ENCODE measurements at regions not wholly inside any gene's neighbourhood (a gene's known extent, or its start where the extent isn't known, plus 50 kb on each side); places are given as distances from the start of the nearest gene placed in this dataset.

- H3K9me3 ChIP-seq (ENCODE audit: control insufficient read depth in 4 of 4, low read length in 3 of 4), result no peaks in the 10 kb centered on the region
- no peak for DNase-seq (ENCODE audit: low spot score)
- TF ChIP-seq REST (IDR thresholded peaks at IDR 0.05) (no peak), GABPA (IDR thresholded peaks at IDR 0.05 in 1 of 2, conservative IDR thresholded peaks at IDR 0.05 in 1 of 2) (no peak), YY1 (IDR thresholded peaks at IDR 0.05) (peak; percentile 29), CTCF (IDR thresholded peaks at IDR 0.05; ENCODE audit: low read depth, low read length, missing input control) (no peak), FOXA1 (IDR thresholded peaks at IDR 0.05) (no peak)
- H3K27me3 ChIP-seq (ENCODE audit: control insufficient read depth in 4 of 4, insufficient read depth in 4 of 4, low read length in 3 of 4), result no peaks in the 10 kb centered on the region
- H3K27ac ChIP-seq (ENCODE audit: low read depth in 1 of 2, low read length in 2 of 2), result no peak overlapping the region
- no peak overlapping the region for H3K4me3 ChIP-seq (ENCODE audit: low read depth in 1 of 3, low read length in 3 of 3)
- peaks cover 0 to 4% (median 2%) of the 10 kb centered on the region in 4 donors for H3K4me1 ChIP-seq (ENCODE audit: control insufficient read depth in 4 of 4, insufficient read depth in 4 of 4, low read length in 3 of 4)
- H3K9ac ChIP-seq (ENCODE audit: low read depth in 1 of 2, low read length in 2 of 2), result no peak overlapping the region
- WGBS, result 33% methylated on average over 2 of the region's 2 CpGs
- no peaks in the 10 kb centered on the region for H3K36me3 ChIP-seq (ENCODE audit: control insufficient read depth in 4 of 4, insufficient read depth in 3 of 4, low read depth in 1 of 4, low read length in 3 of 4)
These were observed 948.8 kb downstream of the TRHDE start for GRCh38 chr12:73220951-73221350.

- H3K9me3 ChIP-seq (ENCODE audit: control insufficient read depth in 4 of 4, low read length in 3 of 4), result no peaks in the 10 kb centered on the region
- TF ChIP-seq RXRA (IDR thresholded peaks at IDR 0.05) (peak in 1 of 2 donors; percentile 29), FOXA1 (IDR thresholded peaks at IDR 0.05) (no peak), TAF1 (conservative IDR thresholded peaks at IDR 0.05) (no peak), HNF4A (conservative IDR thresholded peaks at IDR 0.05) (peak; percentile 8 to 68)
- H3K27ac ChIP-seq (ENCODE audit: low read depth in 1 of 2, low read length in 2 of 2), result no peak overlapping the region
- no peak overlapping the region for H3K4me3 ChIP-seq (ENCODE audit: low read depth in 1 of 3, low read length in 3 of 3)
- no peaks in the 10 kb centered on the region for H3K27me3 ChIP-seq (ENCODE audit: control insufficient read depth in 4 of 4, insufficient read depth in 4 of 4, low read length in 3 of 4)
- peaks cover 0 to 4% (median 2%) of the 10 kb centered on the region in 4 donors for H3K4me1 ChIP-seq (ENCODE audit: control insufficient read depth in 4 of 4, insufficient read depth in 4 of 4, low read length in 3 of 4)
- H3K36me3 ChIP-seq (ENCODE audit: control insufficient read depth in 4 of 4, insufficient read depth in 3 of 4, low read depth in 1 of 4, low read length in 3 of 4), result no peaks in the 10 kb centered on the region
- no peak for DNase-seq (ENCODE audit: low spot score)
- H3K9ac ChIP-seq (ENCODE audit: low read depth in 1 of 2, low read length in 2 of 2), result no peak overlapping the region
These were observed 949.2 kb downstream of the TRHDE start for GRCh38 chr12:73221398-73221797.

GRCh38 chr12:73221836-73222235, 949.7 kb downstream of the TRHDE start:
- no peak for DNase-seq (ENCODE audit: low spot score)
- no peak for TF ChIP-seq TAF1 (conservative IDR thresholded peaks at IDR 0.05)
- no peak for TF ChIP-seq ZBTB33 (IDR thresholded peaks at IDR 0.05)
- no peak for TF ChIP-seq FOXA1 (IDR thresholded peaks at IDR 0.05)
- TF ChIP-seq YY1 (IDR thresholded peaks at IDR 0.05), result no peak
- no peak for TF ChIP-seq HNF4G (IDR thresholded peaks at IDR 0.05)
- TF ChIP-seq RXRA (IDR thresholded peaks at IDR 0.05), result no peak
- no peak for TF ChIP-seq GABPA (IDR thresholded peaks at IDR 0.05 in 1 of 2, conservative IDR thresholded peaks at IDR 0.05 in 1 of 2)
- no peaks in the 10 kb centered on the region for H3K27me3 ChIP-seq (ENCODE audit: control insufficient read depth in 4 of 4, insufficient read depth in 4 of 4, low read length in 3 of 4)

More at GRCh38 chr12:73221836-73222235, 949.7 kb downstream of the TRHDE start:
- Histone ChIP-seq H3K9me3 (ENCODE audit: control insufficient read depth in 4 of 4, low read length in 3 of 4) (no peaks in the 10 kb centered on the region), H3K36me3 (ENCODE audit: control insufficient read depth in 4 of 4, insufficient read depth in 3 of 4, low read depth in 1 of 4, low read length in 3 of 4) (no peaks in the 10 kb centered on the region), H3K4me1 (ENCODE audit: control insufficient read depth in 4 of 4, insufficient read depth in 4 of 4, low read length in 3 of 4) (peaks cover 0 to 7% (median 2%) of the 10 kb centered on the region in 4 donors), H3K9ac (ENCODE audit: low read depth in 1 of 2, low read length in 2 of 2) (no peak overlapping the region), H3K4me3 (ENCODE audit: low read depth in 1 of 3, low read length in 3 of 3) (no peak overlapping the region), H3K27ac (ENCODE audit: low read depth in 1 of 2, low read length in 2 of 2) (no peak overlapping the region)
